ENCODE measurements at regions not wholly inside any gene's neighbourhood (a gene's known extent, or its start where the extent isn't known, plus 50 kb on each side); places are given as distances from the start of the nearest gene placed in this dataset.

- TF ChIP-seq CTCF (IDR thresholded peaks at IDR 0.05; ENCODE audit: low read depth, low read length, poor library complexity, severe bottlenecking) (no peak), EZH2phosphoT487 (IDR thresholded peaks at IDR 0.05; ENCODE audit: borderline replicate concordance, low read length) (no peak)
Observed at GRCh38 chr10:9451211-9451773, 1396.8 kb downstream of the GATA3 start.

Measured in DOHH2 (cell line).